ENCODE measurements at regions not wholly inside any gene's neighbourhood (a gene's known extent, or its start where the extent isn't known, plus 50 kb on each side); places are given as distances from the start of the nearest gene placed in this dataset.

DNA sequence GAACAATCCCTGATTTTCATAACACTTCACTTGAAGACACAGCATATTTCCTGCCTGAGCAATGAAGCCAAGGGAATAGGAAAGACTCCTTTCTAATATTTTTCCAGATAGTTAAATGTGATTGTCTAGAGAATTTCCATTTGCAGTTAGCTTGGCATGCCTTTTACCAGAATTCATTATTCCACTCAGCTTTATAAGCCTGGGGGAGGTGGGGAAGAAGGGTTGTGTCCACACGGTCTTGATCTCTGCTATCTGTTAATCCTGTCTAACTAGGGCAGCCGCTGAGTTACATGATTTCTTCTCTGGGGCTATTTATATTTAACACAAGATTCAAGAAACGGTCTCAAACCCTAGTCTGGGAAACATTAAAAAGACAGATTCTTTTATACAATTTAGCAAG is 146.6 kb upstream of the FSCB start:
- Histone ChIP-seq H3K79me2 (ENCODE audit: low read length) (no peaks in the 10 kb centered on the region), H3F3A (ENCODE audit: insufficient read depth, low read length) (no peaks in the 10 kb centered on the region), H3K9ac (ENCODE audit: low read length) (no peak overlapping the region)

GRCh38 chr14:44652640-44653039 is 145.6 kb upstream of the FSCB start:
- Histone ChIP-seq H3F3A (ENCODE audit: insufficient read depth, low read length) (no peaks in the 10 kb centered on the region), H4K20me1 (ENCODE audit: insufficient read depth, low read length) (no peaks in the 10 kb centered on the region), H3K79me2 (ENCODE audit: low read length) (no peaks in the 10 kb centered on the region), H3K36me3 (replicated peaks; ENCODE audit: insufficient read depth, low read length) (no peaks in the 10 kb centered on the region), H3K9me3 (replicated peaks; ENCODE audit: insufficient read depth, low read length) (no peaks in the 10 kb centered on the region), H3K4me3 (ENCODE audit: low read length) (no peak overlapping the region), H2AFZ (ENCODE audit: low read length) (no peak overlapping the region), H3K4me2 (ENCODE audit: low read depth, low read length) (no peak overlapping the region), H3K4me1 (ENCODE audit: low read length) (no peaks in the 10 kb centered on the region), H3K27me3 (replicated peaks; ENCODE audit: insufficient read depth, low read length) (no peaks in the 10 kb centered on the region), H3K9me2 (replicated peaks; ENCODE audit: insufficient read depth, low read length) (no peaks in the 10 kb centered on the region), H3K9ac (ENCODE audit: low read length) (no peak overlapping the region), H3K27ac (ENCODE audit: low read length) (no peak overlapping the region)
- TF ChIP-seq EZH2phosphoT487 (IDR thresholded peaks at IDR 0.05; ENCODE audit: low read length) (no peak), CTCF (IDR thresholded peaks at IDR 0.05; ENCODE audit: low read length) (no peak), EZH2 (optimal IDR thresholded peaks at IDR 0.05; ENCODE audit: low read depth, low read length) (no peak)
- DNase-seq = no peak

More for the DNA sequence above, 146.6 kb upstream of the FSCB start:
- no peak overlapping the region for H3K27ac ChIP-seq (ENCODE audit: low read length)
- H3K4me2 ChIP-seq (ENCODE audit: low read depth, low read length) = no peak overlapping the region
- H3K9me2 ChIP-seq (replicated peaks; ENCODE audit: insufficient read depth, low read length) = no peaks in the 10 kb centered on the region
- TF ChIP-seq EZH2phosphoT487 (IDR thresholded peaks at IDR 0.05; ENCODE audit: low read length) = no peak
- no peak for TF ChIP-seq EZH2 (optimal IDR thresholded peaks at IDR 0.05; ENCODE audit: low read depth, low read length)
- TF ChIP-seq CTCF (IDR thresholded peaks at IDR 0.05; ENCODE audit: low read length) = no peak
- H3K9me3 ChIP-seq (replicated peaks; ENCODE audit: insufficient read depth, low read length) = no peaks in the 10 kb centered on the region
- no peaks in the 10 kb centered on the region for H3K27me3 ChIP-seq (replicated peaks; ENCODE audit: insufficient read depth, low read length)
- H2AFZ ChIP-seq (ENCODE audit: low read length) = no peak overlapping the region
- no peaks in the 10 kb centered on the region for H4K20me1 ChIP-seq (ENCODE audit: insufficient read depth, low read length)
- no peak for DNase-seq
- no peaks in the 10 kb centered on the region for H3K4me1 ChIP-seq (ENCODE audit: low read length)
- no peaks in the 10 kb centered on the region for H3K36me3 ChIP-seq (replicated peaks; ENCODE audit: insufficient read depth, low read length)
- no peak overlapping the region for H3K4me3 ChIP-seq (ENCODE audit: low read length)

GRCh38 chr14:44649061-44649460 is 142.0 kb upstream of the FSCB start:
- Histone ChIP-seq H3F3A (ENCODE audit: insufficient read depth, low read length) (no peaks in the 10 kb centered on the region), H3K79me2 (ENCODE audit: low read length) (no peaks in the 10 kb centered on the region), H2AFZ (ENCODE audit: low read length) (no peak overlapping the region), H3K27ac (ENCODE audit: low read length) (no peak overlapping the region), H3K9ac (ENCODE audit: low read length) (no peak overlapping the region), H3K36me3 (replicated peaks; ENCODE audit: insufficient read depth, low read length) (no peaks in the 10 kb centered on the region), H3K27me3 (replicated peaks; ENCODE audit: insufficient read depth, low read length) (no peaks in the 10 kb centered on the region), H4K20me1 (ENCODE audit: insufficient read depth, low read length) (no peaks in the 10 kb centered on the region), H3K9me3 (replicated peaks; ENCODE audit: insufficient read depth, low read length) (no peaks in the 10 kb centered on the region), H3K4me2 (ENCODE audit: low read depth, low read length) (no peak overlapping the region), H3K4me1 (ENCODE audit: low read length) (no peaks in the 10 kb centered on the region), H3K4me3 (ENCODE audit: low read length) (no peak overlapping the region), H3K9me2 (replicated peaks; ENCODE audit: insufficient read depth, low read length) (no peaks in the 10 kb centered on the region)
- no peak for TF ChIP-seq EZH2 (optimal IDR thresholded peaks at IDR 0.05; ENCODE audit: low read depth, low read length)
- no peak for TF ChIP-seq EZH2phosphoT487 (IDR thresholded peaks at IDR 0.05; ENCODE audit: low read length)
- no peak for TF ChIP-seq CTCF (IDR thresholded peaks at IDR 0.05; ENCODE audit: low read length)
- no peak for DNase-seq

Measured in MM.1S (cell line).